Peyer's patch (tissue), 4 donors: ENCODE measurements at regions not wholly inside any gene's neighbourhood (a gene's known extent, or its start where the extent isn't known, plus 50 kb on each side); places are given as distances from the start of the nearest gene placed in this dataset.

ENCODE experiments used
- CTCF ChIP-seq, 6 experiments: fragments of 450-650 bp in 4 of 6; fragments of 200-600 bp in 2 of 6; sonication (generic) in 1 of 6; IDR thresholded peaks; one replicate each; pipeline ENCODE4 v1.5.1; 2017 to 2019; ENCODE audit warnings: antibody characterized with exemption in 6 of 6, mild to moderate bottlenecking in 3 of 6, moderate library complexity in 1 of 6
- POLR2A ChIP-seq, 2 donors: fragments of 450-650 bp; IDR thresholded peaks; one replicate each; pipeline ENCODE4 v1.5.1; 2017; ENCODE audit warnings: antibody characterized with exemption in 2 of 2, mild to moderate bottlenecking in 2 of 2, moderate library complexity in 2 of 2

DNA sequence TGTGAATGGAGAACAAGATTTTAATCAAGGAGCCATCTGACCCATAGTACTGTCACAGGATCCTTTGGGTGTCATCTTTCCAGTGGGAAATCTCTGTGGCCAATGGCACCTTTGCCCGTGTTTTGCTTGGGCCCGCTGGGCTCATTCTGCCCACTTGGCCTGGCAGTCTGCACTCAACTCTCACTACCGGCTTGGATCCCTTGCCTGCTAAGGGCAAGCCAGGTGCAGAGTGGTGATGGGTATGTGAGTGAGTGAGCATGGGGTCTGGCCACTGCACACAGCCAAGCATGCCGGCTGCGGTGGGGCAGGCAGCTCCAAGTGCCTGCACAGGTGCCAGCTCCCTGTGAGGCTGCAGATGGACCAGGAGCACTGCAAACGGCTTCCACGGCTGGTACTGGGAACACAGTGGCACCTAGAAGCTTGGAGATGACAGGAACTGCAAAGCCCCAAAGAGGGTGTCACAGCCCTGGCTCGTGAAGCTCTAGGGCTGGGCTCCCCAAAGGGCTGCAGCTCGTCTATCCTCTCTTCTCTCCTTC is 454.5 kb downstream of the TMA16 start:
- TF ChIP-seq CTCF (IDR thresholded peaks at IDR 0.05): no peak
- TF ChIP-seq POLR2A (IDR thresholded peaks at IDR 0.05): no peak
